H9 (cell line): ENCODE measurements at regions not wholly inside any gene's neighbourhood (a gene's known extent, or its start where the extent isn't known, plus 50 kb on each side); places are given as distances from the start of the nearest gene placed in this dataset.

Experiments
- DNase-seq: peaks from one replicate; pipeline ENCODE4 v3.0.0-alpha.2; 2017
- H2AFZ ChIP-seq: one replicate; pipeline ENCODE4 v1.6.1; 2013; ENCODE audit warnings: mild to moderate bottlenecking, low read length, control low read depth, moderate library complexity
- H2AK5ac ChIP-seq: 2 replicates; pipeline ENCODE4 v1.6.1; 2013; ENCODE audit warnings: low read length, control low read depth, mixed read lengths; ENCODE audit not compliant: insufficient read length
- H2BK120ac ChIP-seq: one replicate; pipeline ENCODE4 v1.6.1; 2013; ENCODE audit warnings: low read depth, mild to moderate bottlenecking, low read length, control low read depth, inconsistent platforms; ENCODE audit not compliant: poor library complexity, severe bottlenecking
- H2BK12ac ChIP-seq: 2 replicates; pipeline ENCODE4 v1.6.1; 2013; ENCODE audit warnings: low read length, control low read depth, mixed read lengths, low read depth; ENCODE audit not compliant: insufficient read length
- H2BK15ac ChIP-seq: 2 replicates; pipeline ENCODE4 v1.6.1; 2013; ENCODE audit warnings: low read depth, low read length, control low read depth
- H2BK20ac ChIP-seq: one replicate; pipeline ENCODE4 v1.6.1; 2013; ENCODE audit warnings: low read depth, mild to moderate bottlenecking, low read length, control low read depth, inconsistent platforms; ENCODE audit not compliant: poor library complexity, severe bottlenecking
- H2BK5ac ChIP-seq: 2 replicates; pipeline ENCODE4 v1.6.1; 2013; ENCODE audit warnings: low read length, control low read depth, mixed read lengths; ENCODE audit not compliant: insufficient read length
- H3K14ac ChIP-seq: 2 replicates; pipeline ENCODE4 v1.6.1; 2013; ENCODE audit warnings: low read length, control low read depth; ENCODE audit not compliant: insufficient read depth
- H3K18ac ChIP-seq: 2 replicates; pipeline ENCODE4 v1.6.1; 2013; ENCODE audit warnings: low read depth, mild to moderate bottlenecking, mixed read lengths, low read length, control low read depth; ENCODE audit not compliant: insufficient read length
- H3K23ac ChIP-seq: 2 replicates; pipeline ENCODE4 v1.6.1; 2013; ENCODE audit warnings: low read length, control low read depth, mixed read lengths, low read depth; ENCODE audit not compliant: insufficient read length
- H3K23me2 ChIP-seq: 2 replicates; pipeline ENCODE4 v1.6.1; 2013; ENCODE audit warnings: low read depth, mild to moderate bottlenecking, mixed read lengths, low read length, control low read depth; ENCODE audit not compliant: insufficient read length, poor library complexity, severe bottlenecking
- H3K27ac ChIP-seq: 2 replicates; pipeline ENCODE4 v1.5.1; 2013; ENCODE audit warnings: low read length, control low read depth, mixed read lengths, low read depth; ENCODE audit not compliant: insufficient read length
- H3K27me3 ChIP-seq: 2 replicates; pipeline ENCODE4 v1.6.1; 2013; ENCODE audit warnings: low read length, control low read depth, inconsistent platforms; ENCODE audit not compliant: insufficient read depth
- H3K4ac ChIP-seq: 2 replicates; pipeline ENCODE4 v1.6.1; 2013; ENCODE audit warnings: low read depth, mild to moderate bottlenecking, control low read depth, inconsistent platforms, low read length, moderate library complexity
- H3K4me1 ChIP-seq: 2 replicates; pipeline ENCODE4 v1.6.1; 2013; ENCODE audit warnings: low read length, control low read depth, inconsistent platforms; ENCODE audit not compliant: insufficient read depth
- H3K4me2 ChIP-seq: 2 replicates; pipeline ENCODE4 v1.6.1; 2013; ENCODE audit warnings: low read length, control low read depth, mixed read lengths; ENCODE audit not compliant: insufficient read length, insufficient read depth
- H3K56ac ChIP-seq: 2 replicates; pipeline ENCODE4 v1.6.1; 2013; ENCODE audit warnings: low read depth, mild to moderate bottlenecking, mixed read lengths, low read length, control low read depth; ENCODE audit not compliant: insufficient read length
- H3K79me1 ChIP-seq: 2 replicates; pipeline ENCODE4 v1.6.1; 2013; ENCODE audit warnings: low read depth, mild to moderate bottlenecking, moderate library complexity, low read length, control low read depth, inconsistent platforms; ENCODE audit not compliant: insufficient read depth, poor library complexity, severe bottlenecking
- H3K79me2 ChIP-seq: 2 replicates; pipeline ENCODE4 v1.6.1; 2013; ENCODE audit warnings: low read length, control low read depth, inconsistent platforms; ENCODE audit not compliant: insufficient read depth
- H3K9ac ChIP-seq: 2 replicates; pipeline ENCODE4 v1.6.1; 2013; ENCODE audit warnings: low read length, control low read depth, mixed read lengths; ENCODE audit not compliant: insufficient read length; ENCODE audit errors: extremely low read depth
- H3K9me3 ChIP-seq: one replicate; pipeline ENCODE4 v1.6.1; 2013; ENCODE audit warnings: low read depth, low read length, inconsistent platforms; ENCODE audit not compliant: control insufficient read depth
- H3T11ph ChIP-seq: one replicate; pipeline ENCODE4 v1.6.1; 2013; ENCODE audit warnings: mild to moderate bottlenecking, low read length, control low read depth, inconsistent platforms
- H4K20me1 ChIP-seq: one replicate; pipeline ENCODE4 v1.6.1; 2013; ENCODE audit not compliant: control insufficient read depth, insufficient read length, insufficient read depth
- H4K5ac ChIP-seq: 2 replicates; pipeline ENCODE4 v1.6.1; 2013; ENCODE audit warnings: low read depth, mild to moderate bottlenecking, mixed read lengths, low read length, control low read depth; ENCODE audit not compliant: insufficient read length
- H4K8ac ChIP-seq: replicated peaks from 2 replicates; pipeline ENCODE4 v1.6.1; 2013; ENCODE audit warnings: low read length, control low read depth, mixed read lengths, low read depth; ENCODE audit not compliant: insufficient read length
- H4K91ac ChIP-seq: 2 replicates; pipeline ENCODE4 v1.6.1; 2013; ENCODE audit warnings: low read depth, mild to moderate bottlenecking, moderate library complexity, mixed read lengths, low read length, control low read depth; ENCODE audit not compliant: insufficient read length
- H3K27ac Mint-ChIP-seq, 3 experiments: 2 replicates in 2 of 3; 3 replicates in 1 of 3; pipeline ENCODE4 v1.8.0; 2020 to 2021; ENCODE audit warnings: mixed read lengths in 3 of 3, mild to moderate bottlenecking in 1 of 3, moderate library complexity in 1 of 3
- H3K27me3 Mint-ChIP-seq: 2 replicates; pipeline ENCODE4 v1.8.0; 2021; ENCODE audit warnings: low read depth, mild to moderate bottlenecking, moderate library complexity, mixed read lengths
- H3K36me3 Mint-ChIP-seq, 3 experiments: 2 replicates in 2 of 3; 3 replicates in 1 of 3; pipeline ENCODE4 v1.8.0; 2020 to 2021; ENCODE audit warnings: low read depth in 3 of 3, mixed read lengths in 3 of 3; ENCODE audit not compliant: insufficient read depth in 1 of 3
- H3K4me1 Mint-ChIP-seq, 2 experiments: 2 replicates each; pipeline ENCODE4 v1.8.0; 2020; ENCODE audit warnings: mixed read lengths in 2 of 2
- H3K4me3 Mint-ChIP-seq, 2 experiments: 2 replicates in 1 of 2; 3 replicates in 1 of 2; pipeline ENCODE4 v1.8.0; 2020 to 2021; ENCODE audit warnings: mild to moderate bottlenecking in 2 of 2, mixed read lengths in 2 of 2, moderate library complexity in 1 of 2
- H3K9me3 Mint-ChIP-seq, 2 experiments: 2 replicates in 1 of 2; 3 replicates in 1 of 2; pipeline ENCODE4 v1.8.0; 2020; ENCODE audit warnings: mild to moderate bottlenecking in 2 of 2, mixed read lengths in 2 of 2, moderate library complexity in 1 of 2
- CTCF ChIP-seq: fragments of 200-600 bp; sonication (generic); conservative IDR thresholded peaks from 3 replicates; pipeline ENCODE4 v1.8.0; 2021; ENCODE audit warnings: antibody characterized with exemption, mild to moderate bottlenecking
- WGBS: extraction: QIAGEN DNeasy Blood & Tissue Kit; methylation state at CpG from one replicate; pipeline ENCODE4 v1.1.7; 2013; ENCODE audit warnings: missing lambda C conversion rate, low lambda C conversion rate, mixed read lengths; ENCODE audit not compliant: insufficient read length; ENCODE audit errors: extremely low coverage; 5-methylcytosine and 5-hydroxymethylcytosine counted together

DNA sequence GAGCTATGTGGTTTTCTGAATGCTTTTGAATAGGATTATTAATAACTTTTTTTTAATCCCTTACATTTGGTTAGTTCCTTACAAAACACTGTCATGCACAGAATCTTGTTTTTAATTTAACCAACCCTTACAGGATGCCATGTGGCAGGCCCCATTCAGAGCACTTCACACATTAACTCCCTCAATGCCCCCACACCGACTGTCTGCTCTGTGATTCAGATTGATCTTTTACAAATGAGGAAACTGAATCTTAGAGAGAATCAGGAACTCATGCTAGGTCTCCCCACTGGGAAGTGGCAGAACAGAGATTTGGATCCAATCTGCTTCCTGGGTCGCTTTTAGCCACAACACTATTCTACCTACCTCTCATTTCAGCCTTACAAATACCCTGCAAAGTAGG, 195.8 kb upstream of the NPVF start:
- H3K9me3 Mint-ChIP-seq, result no peaks in the 10 kb centered on the region
- no peak overlapping the region for H4K8ac ChIP-seq
- no peak overlapping the region for H4K5ac ChIP-seq
- H4K91ac ChIP-seq, result no peak overlapping the region
- no peaks in the 10 kb centered on the region; the same call in none of the 2 replicates for H3K27me3 Mint-ChIP-seq
- H2BK12ac ChIP-seq, result no peak overlapping the region
- H3K27ac ChIP-seq, result no peak overlapping the region
- no peak overlapping the region for H2AFZ ChIP-seq
- H3K4ac ChIP-seq, result no peak overlapping the region
- no peak overlapping the region for H3T11ph ChIP-seq
- H3K23me2 ChIP-seq, result no peaks in the 10 kb centered on the region
- H3K4me1 Mint-ChIP-seq, result peaks cover 10 to 18% of the 10 kb centered on the region in 2 experiments
- no peak overlapping the region for H3K56ac ChIP-seq
- TF ChIP-seq CTCF, result no peak
- H2BK5ac ChIP-seq, result no peak overlapping the region
- H3K4me3 Mint-ChIP-seq, result no peak overlapping the region
- H3K4me1 ChIP-seq, result no peaks in the 10 kb centered on the region; the same call in 1 of the 2 replicates
- no peak overlapping the region for H3K18ac ChIP-seq
- H3K36me3 Mint-ChIP-seq, result no peaks in the 10 kb centered on the region
- no peaks in the 10 kb centered on the region for H3K9me3 ChIP-seq
- H3K79me1 ChIP-seq, result no peaks in the 10 kb centered on the region
- no peaks in the 10 kb centered on the region for H3K27me3 ChIP-seq
- H3K23ac ChIP-seq, result no peak overlapping the region
- H2BK20ac ChIP-seq, result no peak overlapping the region
- no peak overlapping the region for H3K4me2 ChIP-seq
- no peak overlapping the region for H2AK5ac ChIP-seq
- peak overlapping the region in 2 of 3 experiments; percentile 21 to 35; a peak in 2 of 7 replicates for H3K27ac Mint-ChIP-seq
- no peak overlapping the region for H2BK15ac ChIP-seq
- no peak overlapping the region for H3K9ac ChIP-seq
- DNase-seq, result no peak
- H2BK120ac ChIP-seq, result no peak overlapping the region
- no peaks in the 10 kb centered on the region for H4K20me1 ChIP-seq
- H3K79me2 ChIP-seq, result no peaks in the 10 kb centered on the region
- H3K14ac ChIP-seq, result no peak overlapping the region
- no CpG with 5 or more reads among the region's 2 CpGs for WGBS
